ENCODE measurements at regions not wholly inside any gene's neighbourhood (a gene's known extent, or its start where the extent isn't known, plus 50 kb on each side); places are given as distances from the start of the nearest gene placed in this dataset.
A peak's percentile ranks its signal among the peaks of the same experiment; 100 is the strongest.

- DNase-seq (no peak), ATAC-seq (no peak)
- 23 to 76% methylated on average over 1 of the region's 1 CpG for WGBS, 2 donors
- no peaks in the 10 kb centered on the region for H3K36me3 ChIP-seq
- peaks cover 0 to 2% (median 0%) of the 10 kb centered on the region in 11 donors for H3K9me3 ChIP-seq
- no peak overlapping the region for H3K4me3 ChIP-seq
- no peak overlapping the region for H3K27ac ChIP-seq
- TF ChIP-seq CTCF (IDR thresholded peaks at IDR 0.05): peak in 7 of 9 donors; percentile 22 to 45 (median 27)
- intact Hi-C loops (cut with DNase I): loop anchor here in 7 of 10 donors (2.0 to 10.0 kb wide), 4 partner anchors 201 to 273 kb away; no protein-coding TSS in a partner anchor
- H3K4me1 ChIP-seq: no peaks in the 10 kb centered on the region
- no peaks in the 10 kb centered on the region for H3K27me3 ChIP-seq
Observed at GRCh38 chrX:127038065-127038464, 218.5 kb downstream of the PRR32 start.

- peak in 1 of 2 donors; percentile 11 for DNase-seq
- H3K36me3 ChIP-seq: no peaks in the 10 kb centered on the region
- TF ChIP-seq CTCF (IDR thresholded peaks at IDR 0.05): no peak
- WGBS, 2 donors: 33 to 35% methylated on average over 3 of the region's 3 CpGs
- H3K4me1 ChIP-seq: no peaks in the 10 kb centered on the region
- no peak overlapping the region for H3K4me3 ChIP-seq
- ATAC-seq: peak in 7 of 8 donors; percentile 43 to 91 (median 82)
- no peaks in the 10 kb centered on the region for H3K9me3 ChIP-seq
- intact Hi-C loops (cut with DNase I): no loop called here
- H3K27ac ChIP-seq: peak overlapping the region in 7 of 10 donors; percentile 41 to 77 (median 58)
- no peaks in the 10 kb centered on the region for H3K27me3 ChIP-seq
Observed at GRCh38 chrX:127057891-127058619, 238.5 kb downstream of the PRR32 start.

GRCh38 chrX:127085939-127086338, 266.4 kb downstream of the PRR32 start:
- Histone ChIP-seq H3K27ac (no peak overlapping the region), H3K9me3 (no peaks in the 10 kb centered on the region), H3K4me3 (no peak overlapping the region), H3K4me1 (no peaks in the 10 kb centered on the region), H3K36me3 (no peaks in the 10 kb centered on the region), H3K27me3 (no peaks in the 10 kb centered on the region)
- DNase-seq (no peak), ATAC-seq (no peak)
- 74 to 78% methylated on average over 2 of the region's 2 CpGs for WGBS, 2 donors
- TF ChIP-seq CTCF (IDR thresholded peaks at IDR 0.05): no peak
- intact Hi-C loops (cut with DNase I): no loop called here

GRCh38 chrX:127112726-127113125, 293.2 kb downstream of the PRR32 start:
- intact Hi-C loops (cut with DNase I): no loop called here
- H3K9me3 ChIP-seq: peaks cover 0 to 32% (median 4%) of the 10 kb centered on the region in 11 donors
- no peak overlapping the region for H3K4me3 ChIP-seq
- ATAC-seq (no peak), DNase-seq (no peak)
- TF ChIP-seq CTCF (IDR thresholded peaks at IDR 0.05): no peak
- 31 to 41% methylated on average over 3 of the region's 3 CpGs for WGBS, 2 donors
- no peaks in the 10 kb centered on the region for H3K27me3 ChIP-seq
- H3K27ac ChIP-seq: no peak overlapping the region
- H3K36me3 ChIP-seq: no peaks in the 10 kb centered on the region
- H3K4me1 ChIP-seq: no peaks in the 10 kb centered on the region
